ENCODE measurements at regions not wholly inside any gene's neighbourhood (a gene's known extent, or its start where the extent isn't known, plus 50 kb on each side); places are given as distances from the start of the nearest gene placed in this dataset.

- ChIA-PET POLR2A (no interaction called here), CTCF (no interaction called here)
- TF ChIP-seq HDGF (IDR thresholded peaks at IDR 0.05; ENCODE audit: borderline replicate concordance) (no peak), LEF1 (IDR thresholded peaks at IDR 0.05; ENCODE audit: borderline replicate concordance) (no peak), BHLHE40 (IDR thresholded peaks at IDR 0.05; ENCODE audit: borderline replicate concordance) (no peak), NFRKB (IDR thresholded peaks at IDR 0.05) (no peak), TARDBP (IDR thresholded peaks at IDR 0.05) (no peak), ARNT (IDR thresholded peaks at IDR 0.05) (no peak), ELF4 (IDR thresholded peaks at IDR 0.05) (no peak), ZNF384 (IDR thresholded peaks at IDR 0.05) (no peak), SP1 (IDR thresholded peaks at IDR 0.05) (no peak), L3MBTL2 (conservative IDR thresholded peaks at IDR 0.05) (no peak), FOXK2 (IDR thresholded peaks at IDR 0.05) (no peak), FOXA1 (IDR thresholded peaks at IDR 0.05) (no peak), FOXM1 (IDR thresholded peaks at IDR 0.05; ENCODE audit: borderline replicate concordance) (no peak), CTBP1 (IDR thresholded peaks at IDR 0.05; ENCODE audit: borderline replicate concordance) (no peak), SUZ12 (IDR thresholded peaks at IDR 0.05) (no peak)
- TF ChIP-seq, protein P1, sequence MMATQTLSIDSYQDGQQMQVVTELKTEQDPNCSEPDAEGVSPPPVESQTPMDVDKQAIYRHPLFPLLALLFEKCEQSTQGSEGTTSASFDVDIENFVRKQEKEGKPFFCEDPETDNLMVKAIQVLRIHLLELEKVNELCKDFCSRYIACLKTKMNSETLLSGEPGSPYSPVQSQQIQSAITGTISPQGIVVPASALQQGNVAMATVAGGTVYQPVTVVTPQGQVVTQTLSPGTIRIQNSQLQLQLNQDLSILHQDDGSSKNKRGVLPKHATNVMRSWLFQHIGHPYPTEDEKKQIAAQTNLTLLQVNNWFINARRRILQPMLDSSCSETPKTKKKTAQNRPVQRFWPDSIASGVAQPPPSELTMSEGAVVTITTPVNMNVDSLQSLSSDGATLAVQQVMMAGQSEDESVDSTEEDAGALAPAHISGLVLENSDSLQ (IDR thresholded peaks at IDR 0.05): no peak
- no peak for DNase-seq (ENCODE audit: extremely low spot score)
Measured at GRCh38 chr3:64924961-64925360, 237.2 kb upstream of the ADAMTS9 start.

DNA sequence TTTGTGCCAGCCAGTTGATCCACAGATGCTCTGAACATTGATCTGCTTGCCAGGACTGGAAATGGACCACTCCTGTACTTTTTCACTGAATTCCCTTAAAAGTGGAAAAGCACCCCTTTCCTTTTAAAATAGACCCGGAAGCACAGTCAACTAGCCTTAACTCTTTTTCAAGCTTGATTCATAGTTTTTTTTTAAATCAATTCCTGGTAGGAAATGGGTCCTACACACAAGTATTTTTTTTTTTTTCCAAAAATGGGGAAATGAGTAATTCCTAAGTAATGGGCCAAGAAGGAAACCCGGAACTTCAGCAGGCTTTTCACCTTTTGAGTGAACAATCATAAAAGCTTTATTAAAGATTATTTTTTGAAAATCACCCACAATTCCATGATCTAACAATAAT is 234.4 kb upstream of the ADAMTS9 start:
- ChIA-PET POLR2A (no interaction called here), CTCF (no interaction called here)

DNA sequence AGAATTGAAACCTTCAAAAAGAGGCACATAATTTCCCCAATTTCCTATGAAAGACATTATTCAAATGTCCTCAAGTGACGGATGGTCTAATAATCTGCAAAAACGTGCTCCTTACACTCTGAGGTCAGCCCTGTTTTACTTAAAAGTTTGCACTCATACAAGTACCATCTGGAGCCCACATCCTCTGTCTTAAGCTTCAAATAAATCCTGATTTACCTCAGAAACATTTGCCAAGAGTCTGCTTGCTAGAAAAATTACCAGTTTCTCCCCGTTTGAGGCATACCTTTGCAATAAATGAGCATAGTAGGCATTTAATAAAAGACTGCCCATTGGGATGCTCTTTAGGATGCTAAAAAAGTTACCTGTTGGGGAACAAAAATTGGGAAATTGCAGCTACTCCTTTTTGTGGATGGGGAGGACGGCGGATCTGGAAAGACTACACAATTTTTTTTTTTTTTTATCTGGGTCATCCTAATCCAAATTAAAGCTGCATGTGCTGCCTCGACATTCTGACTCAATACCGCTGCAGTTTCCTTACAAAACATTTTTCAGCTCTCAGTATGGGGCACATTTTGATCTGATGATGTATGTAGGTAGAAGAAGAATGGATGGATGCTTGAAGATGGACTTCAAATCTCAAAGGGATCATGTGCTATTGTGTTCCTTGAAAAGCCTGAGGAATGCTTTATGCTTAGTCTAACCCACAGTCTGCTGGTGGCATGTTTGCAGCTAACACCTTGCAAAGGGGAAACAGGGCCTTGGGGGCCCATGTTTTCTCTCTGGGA is 233.7 kb upstream of the ADAMTS9 start:
- CTCF ChIA-PET: no interaction called here
- no peak for DNase-seq (ENCODE audit: extremely low spot score)
- TF ChIP-seq HDGF (IDR thresholded peaks at IDR 0.05; ENCODE audit: borderline replicate concordance) (no peak), SP1 (IDR thresholded peaks at IDR 0.05) (no peak), FOXA1 (IDR thresholded peaks at IDR 0.05) (no peak), SUZ12 (IDR thresholded peaks at IDR 0.05) (no peak), ARNT (IDR thresholded peaks at IDR 0.05) (no peak), FOXK2 (IDR thresholded peaks at IDR 0.05) (no peak), ZNF384 (IDR thresholded peaks at IDR 0.05) (no peak), BHLHE40 (IDR thresholded peaks at IDR 0.05; ENCODE audit: borderline replicate concordance) (no peak), FOXM1 (IDR thresholded peaks at IDR 0.05; ENCODE audit: borderline replicate concordance) (no peak), TARDBP (IDR thresholded peaks at IDR 0.05) (no peak), NFRKB (IDR thresholded peaks at IDR 0.05) (no peak), LEF1 (IDR thresholded peaks at IDR 0.05; ENCODE audit: borderline replicate concordance) (no peak), L3MBTL2 (conservative IDR thresholded peaks at IDR 0.05) (no peak), ELF4 (IDR thresholded peaks at IDR 0.05) (no peak), CTBP1 (IDR thresholded peaks at IDR 0.05; ENCODE audit: borderline replicate concordance) (no peak)
- TF ChIP-seq, protein P1 (IDR thresholded peaks at IDR 0.05): no peak
- POLR2A ChIA-PET: no interaction called here

More for the DNA sequence above, 234.4 kb upstream of the ADAMTS9 start:
- TF ChIP-seq, protein P1 (IDR thresholded peaks at IDR 0.05): no peak
- TF ChIP-seq ELF4 (IDR thresholded peaks at IDR 0.05): no peak
- no peak for TF ChIP-seq CTBP1 (IDR thresholded peaks at IDR 0.05; ENCODE audit: borderline replicate concordance)
- TF ChIP-seq L3MBTL2 (conservative IDR thresholded peaks at IDR 0.05): no peak
- TF ChIP-seq HDGF (IDR thresholded peaks at IDR 0.05; ENCODE audit: borderline replicate concordance): no peak
- TF ChIP-seq ARNT (IDR thresholded peaks at IDR 0.05): no peak
- no peak for TF ChIP-seq BHLHE40 (IDR thresholded peaks at IDR 0.05; ENCODE audit: borderline replicate concordance)
- TF ChIP-seq FOXA1 (IDR thresholded peaks at IDR 0.05): no peak
- no peak for TF ChIP-seq NFRKB (IDR thresholded peaks at IDR 0.05)
- no peak for DNase-seq (ENCODE audit: extremely low spot score)

DNA sequence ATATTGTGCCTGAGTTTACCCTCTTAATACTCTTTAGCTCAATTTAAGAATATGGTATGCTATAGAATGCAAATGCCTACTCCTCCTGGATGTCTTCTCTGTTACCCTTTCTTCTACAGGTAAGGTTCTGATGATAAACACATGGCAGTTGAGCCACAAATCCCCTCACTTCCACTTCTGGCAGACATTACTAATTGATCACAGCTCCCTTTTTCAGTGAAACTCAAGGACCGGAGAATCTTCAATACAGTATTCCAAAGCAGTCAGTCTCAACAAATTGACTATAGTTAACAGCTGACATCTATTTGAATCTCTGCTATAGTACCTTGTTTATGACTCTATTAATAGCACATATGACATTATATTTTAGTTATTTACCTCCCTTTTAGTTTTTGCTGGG is 232.1 kb upstream of the ADAMTS9 start:
- ChIA-PET CTCF (no interaction called here), POLR2A (no interaction called here)
- DNase-seq (ENCODE audit: extremely low spot score): no peak
- no peak for TF ChIP-seq NFRKB (IDR thresholded peaks at IDR 0.05)
- TF ChIP-seq ZNF384 (IDR thresholded peaks at IDR 0.05): no peak
- TF ChIP-seq SP1 (IDR thresholded peaks at IDR 0.05): no peak
- TF ChIP-seq TARDBP (IDR thresholded peaks at IDR 0.05): no peak
- no peak for TF ChIP-seq ELF4 (IDR thresholded peaks at IDR 0.05)
- no peak for TF ChIP-seq FOXK2 (IDR thresholded peaks at IDR 0.05)
- TF ChIP-seq SUZ12 (IDR thresholded peaks at IDR 0.05): no peak
- TF ChIP-seq L3MBTL2 (conservative IDR thresholded peaks at IDR 0.05): no peak
- no peak for TF ChIP-seq FOXM1 (IDR thresholded peaks at IDR 0.05; ENCODE audit: borderline replicate concordance)
- TF ChIP-seq LEF1 (IDR thresholded peaks at IDR 0.05; ENCODE audit: borderline replicate concordance): no peak
- TF ChIP-seq, protein P1 (IDR thresholded peaks at IDR 0.05): no peak
- no peak for TF ChIP-seq ARNT (IDR thresholded peaks at IDR 0.05)
- TF ChIP-seq HDGF (IDR thresholded peaks at IDR 0.05; ENCODE audit: borderline replicate concordance): no peak
- no peak for TF ChIP-seq FOXA1 (IDR thresholded peaks at IDR 0.05)
- no peak for TF ChIP-seq BHLHE40 (IDR thresholded peaks at IDR 0.05; ENCODE audit: borderline replicate concordance)
- no peak for TF ChIP-seq CTBP1 (IDR thresholded peaks at IDR 0.05; ENCODE audit: borderline replicate concordance)

- DNase-seq (ENCODE audit: extremely low spot score): no peak
- POLR2A ChIA-PET: no interaction called here
- CTCF ChIA-PET: no interaction called here
- TF ChIP-seq TARDBP (IDR thresholded peaks at IDR 0.05): no peak
- no peak for TF ChIP-seq SP1 (IDR thresholded peaks at IDR 0.05)
- TF ChIP-seq NFRKB (IDR thresholded peaks at IDR 0.05): no peak
- TF ChIP-seq FOXM1 (IDR thresholded peaks at IDR 0.05; ENCODE audit: borderline replicate concordance): no peak
- no peak for TF ChIP-seq L3MBTL2 (conservative IDR thresholded peaks at IDR 0.05)
- TF ChIP-seq ARNT (IDR thresholded peaks at IDR 0.05): no peak
- no peak for TF ChIP-seq FOXK2 (IDR thresholded peaks at IDR 0.05)
- TF ChIP-seq, protein P1 (IDR thresholded peaks at IDR 0.05): no peak
- no peak for TF ChIP-seq CTBP1 (IDR thresholded peaks at IDR 0.05; ENCODE audit: borderline replicate concordance)
Measured at GRCh38 chr3:64918989-64919388, 231.2 kb upstream of the ADAMTS9 start.

All from HEK293T (cell line).